NCI-H2196 treated with DMSO at 0.1 percent for 48 hours (cell line): ENCODE measurements at regions not wholly inside any gene's neighbourhood (a gene's known extent, or its start where the extent isn't known, plus 50 kb on each side); places are given as distances from the start of the nearest gene placed in this dataset.

Source experiments
- DNase-seq: peaks from one replicate; lab custom pipeline; 2025; ENCODE audit not compliant: unreplicated experiment; lab: John Stamatoyannopoulos, UW

DNA sequence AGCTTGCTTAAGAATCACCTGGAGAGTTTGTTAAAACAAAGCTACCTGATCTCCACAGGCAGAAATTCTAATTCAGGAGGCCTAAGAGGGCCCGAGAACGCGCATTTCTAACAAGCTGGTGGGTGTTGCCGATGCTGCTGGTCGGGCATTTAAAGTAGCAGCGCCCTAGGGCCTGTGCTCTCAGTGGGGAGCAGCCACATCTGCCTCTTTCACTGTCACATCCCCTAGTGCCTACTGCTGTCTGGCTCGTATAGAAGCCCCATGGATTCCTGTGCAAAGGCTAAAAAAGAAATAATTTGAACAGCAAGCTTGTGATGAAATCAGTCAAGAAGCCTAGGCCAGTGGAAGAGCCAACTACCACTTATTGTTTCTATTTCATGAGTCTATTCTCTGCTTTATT is 126.7 kb upstream of the SMIM21 start:
- no peak for DNase-seq

DNA sequence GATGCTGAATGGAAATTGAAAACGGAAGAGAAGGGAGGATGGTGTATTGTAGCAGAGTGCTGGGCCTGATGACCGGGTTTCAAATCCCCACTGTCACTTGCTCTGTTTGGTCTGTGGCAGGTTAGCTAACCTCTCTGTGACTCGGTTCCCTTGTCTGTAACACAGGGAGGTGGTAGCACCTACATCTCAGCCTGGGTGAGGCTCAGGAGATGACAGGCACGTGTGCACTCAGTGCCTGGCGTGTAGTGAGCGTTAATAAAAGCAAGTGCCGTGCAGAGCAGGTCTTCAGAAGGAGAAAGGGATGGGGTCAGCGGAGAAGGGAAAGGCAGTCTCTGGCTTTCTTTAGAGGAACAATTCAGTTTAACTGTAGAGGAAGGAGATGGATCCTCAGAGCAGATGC is 125.5 kb upstream of the SMIM21 start:
- DNase-seq, result no peak

DNA sequence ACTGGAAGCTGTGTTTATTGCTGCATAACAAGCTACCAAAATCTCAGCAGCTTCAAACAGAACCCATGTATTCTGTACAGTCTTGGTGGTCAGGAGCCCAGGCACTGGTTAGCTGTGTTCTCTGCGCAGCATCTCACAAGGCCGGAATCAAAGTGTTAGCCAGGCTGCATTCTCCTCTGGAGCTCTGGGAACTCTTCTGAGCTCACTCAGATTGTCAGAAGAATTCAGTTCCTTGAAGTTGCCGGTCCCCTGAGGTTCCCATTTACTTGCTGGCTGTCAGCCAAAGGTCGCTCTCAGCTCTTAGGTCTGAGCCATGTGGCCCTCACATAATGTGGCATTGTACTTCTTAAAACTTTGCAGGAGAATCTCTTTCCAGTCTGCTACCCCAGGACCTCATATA is 123.6 kb upstream of the SMIM21 start:
- no peak for DNase-seq

DNA sequence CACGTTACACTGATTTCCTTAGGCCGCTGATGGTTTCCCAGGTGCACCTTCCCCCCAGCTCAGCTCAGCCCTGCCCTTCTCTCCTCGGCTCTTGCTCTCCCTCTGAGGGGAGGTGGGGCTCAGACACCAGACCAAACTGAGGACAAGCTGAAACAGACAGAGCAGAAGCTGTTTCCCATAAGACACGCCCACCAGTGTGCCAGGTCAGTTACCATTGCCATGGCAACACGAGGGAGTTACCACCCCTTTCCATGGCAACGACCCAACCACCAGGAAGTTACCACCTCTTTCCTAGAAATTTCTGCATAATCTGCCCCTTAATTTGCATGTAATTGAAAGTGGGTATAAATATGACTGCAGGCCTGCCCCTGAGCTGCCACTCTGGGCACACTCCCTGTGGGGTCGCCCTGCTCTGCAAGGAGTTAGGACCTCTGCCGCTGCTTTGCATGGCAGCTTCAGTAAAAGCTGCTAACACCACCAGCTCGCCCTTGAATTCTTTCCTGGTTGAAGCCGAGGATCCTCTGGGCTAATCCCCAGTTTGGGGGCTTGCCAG is 120.9 kb upstream of the SMIM21 start:
- DNase-seq, result peak; percentile 29

DNA sequence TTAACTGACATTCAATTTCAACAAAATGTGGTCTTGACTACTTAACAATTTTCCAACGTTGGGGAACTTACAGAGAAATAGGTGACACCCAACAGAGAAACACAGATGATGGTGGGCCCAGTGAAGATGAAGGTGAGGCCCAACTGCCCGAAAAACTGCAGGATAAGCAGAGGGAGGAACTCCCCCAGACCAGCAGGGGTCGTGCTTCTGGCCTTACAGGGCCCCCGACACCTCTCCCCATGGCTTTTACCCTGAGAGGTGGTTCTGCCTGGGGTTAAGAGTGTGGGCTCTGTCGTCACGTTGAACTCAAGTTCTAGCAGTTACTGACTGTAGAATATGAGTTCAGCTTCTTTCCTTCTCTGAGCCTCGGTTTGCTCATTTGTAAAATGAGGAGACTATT is 119.5 kb upstream of the SMIM21 start:
- DNase-seq, result no peak

DNA sequence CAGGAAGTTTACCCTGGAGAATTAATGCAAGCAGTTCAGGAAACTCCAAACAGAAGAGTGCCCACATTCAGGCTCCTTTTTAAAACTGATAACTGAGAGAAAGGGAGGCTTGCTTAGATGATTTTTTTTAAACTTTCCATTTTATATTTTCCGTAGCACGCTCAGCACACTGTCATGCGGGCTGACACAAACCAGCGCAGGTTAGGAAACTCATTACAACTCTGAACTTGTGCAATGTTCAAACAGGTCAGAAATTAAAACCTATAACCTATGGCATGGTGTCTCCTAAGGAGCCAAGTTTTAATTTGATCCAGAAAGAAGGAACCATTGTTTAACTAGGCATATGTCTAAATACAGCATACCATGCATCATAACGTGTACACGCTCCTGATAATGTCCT is 117.7 kb upstream of the SMIM21 start:
- DNase-seq, result no peak

DNA sequence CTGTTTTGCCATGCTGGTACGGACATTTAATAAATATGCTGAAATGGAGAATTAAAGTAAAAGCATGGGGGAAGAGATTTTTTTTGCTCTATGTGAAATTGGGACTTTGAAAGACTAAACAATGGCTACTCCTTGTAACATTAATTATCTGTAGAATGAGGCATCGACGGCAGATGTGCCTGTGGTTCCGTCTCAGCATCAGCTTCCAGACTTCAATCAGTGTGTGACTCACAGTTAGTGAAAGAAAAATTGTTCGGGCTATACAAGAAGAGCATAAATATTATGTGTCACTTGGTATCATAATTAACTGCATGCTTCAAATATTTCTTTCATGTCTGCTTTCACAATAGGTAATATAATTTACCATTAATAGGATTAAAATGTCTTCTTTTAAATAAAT is 117.0 kb upstream of the SMIM21 start:
- DNase-seq, result no peak

DNA sequence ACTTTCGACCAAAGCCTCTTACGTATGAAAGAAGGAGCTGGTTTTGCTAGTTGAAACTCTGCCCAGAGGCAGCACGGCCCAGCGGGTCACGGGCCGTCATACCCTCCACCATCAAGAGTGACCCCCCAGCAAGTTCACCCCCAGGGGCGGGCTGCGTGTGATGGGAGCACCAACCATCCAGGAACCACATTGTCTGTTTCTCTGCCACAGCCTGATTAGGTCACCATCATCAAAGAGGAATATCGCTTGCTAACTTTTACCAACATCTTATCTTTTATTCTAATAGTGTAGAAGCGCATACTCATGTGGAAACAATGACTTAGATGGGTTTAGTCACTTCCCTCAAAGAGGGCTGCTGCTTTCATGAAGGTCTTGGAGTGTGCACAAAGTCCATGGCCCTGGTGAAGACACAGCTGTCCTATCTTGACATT is 116.6 kb upstream of the SMIM21 start:
- no peak for DNase-seq

DNA sequence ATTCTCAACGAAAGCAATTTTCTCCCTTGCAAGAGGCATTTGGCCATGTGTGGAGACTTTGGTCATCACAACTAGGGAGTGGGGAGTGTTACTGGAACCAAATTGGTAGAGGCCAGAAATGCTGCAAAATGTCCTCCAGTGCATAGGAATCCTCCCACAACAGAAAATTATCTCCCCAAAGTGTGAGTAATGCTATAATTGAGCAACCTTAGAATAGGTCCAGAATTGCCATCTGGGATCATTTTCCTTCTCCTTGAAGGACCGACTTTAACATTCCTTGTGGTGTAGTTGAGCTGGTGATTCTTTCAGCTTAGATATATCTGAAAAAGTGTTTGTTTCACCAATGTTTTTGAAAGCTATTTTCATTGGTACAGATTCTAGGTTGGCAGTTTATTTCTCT is 111.2 kb upstream of the SMIM21 start:
- DNase-seq, result no peak

DNA sequence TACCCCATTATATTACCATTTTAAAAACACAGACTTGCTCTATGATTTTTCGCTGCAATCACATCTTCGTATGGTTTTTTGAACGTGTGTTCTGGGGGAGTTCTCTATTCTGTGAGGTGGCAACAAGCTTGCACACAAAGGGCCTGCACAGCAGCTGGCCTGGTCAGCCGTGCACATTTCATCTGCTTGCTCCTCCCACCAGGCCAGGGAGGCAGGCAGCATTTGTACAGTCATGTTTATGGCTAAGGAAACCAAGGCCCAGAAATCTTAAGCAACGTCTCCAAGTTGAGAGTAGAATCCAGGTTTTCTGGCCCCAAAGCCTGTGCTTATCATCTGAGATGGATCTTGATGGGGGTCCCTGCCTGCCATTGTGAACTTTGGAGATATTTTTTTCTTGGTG is 106.4 kb upstream of the SMIM21 start:
- no peak for DNase-seq

DNA sequence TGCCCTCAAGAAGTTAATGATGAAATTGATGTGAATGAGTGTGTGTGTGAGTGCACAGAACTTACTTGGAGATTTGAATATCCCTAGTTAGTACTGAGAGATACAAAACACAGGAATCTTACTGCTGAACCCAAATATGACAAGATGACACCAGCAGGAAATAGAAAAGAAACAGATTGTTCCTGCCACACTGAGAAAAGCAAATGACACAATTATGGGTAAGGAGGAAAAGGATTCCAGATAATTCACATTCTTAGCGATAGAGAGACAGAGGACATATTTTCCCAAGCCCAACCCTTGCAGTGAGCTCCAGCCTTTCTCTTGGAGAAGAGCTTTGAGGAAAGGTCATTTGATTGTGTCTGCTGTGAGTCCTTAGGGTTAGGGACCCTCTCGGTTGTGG is 105.7 kb upstream of the SMIM21 start:
- no peak for DNase-seq

DNA sequence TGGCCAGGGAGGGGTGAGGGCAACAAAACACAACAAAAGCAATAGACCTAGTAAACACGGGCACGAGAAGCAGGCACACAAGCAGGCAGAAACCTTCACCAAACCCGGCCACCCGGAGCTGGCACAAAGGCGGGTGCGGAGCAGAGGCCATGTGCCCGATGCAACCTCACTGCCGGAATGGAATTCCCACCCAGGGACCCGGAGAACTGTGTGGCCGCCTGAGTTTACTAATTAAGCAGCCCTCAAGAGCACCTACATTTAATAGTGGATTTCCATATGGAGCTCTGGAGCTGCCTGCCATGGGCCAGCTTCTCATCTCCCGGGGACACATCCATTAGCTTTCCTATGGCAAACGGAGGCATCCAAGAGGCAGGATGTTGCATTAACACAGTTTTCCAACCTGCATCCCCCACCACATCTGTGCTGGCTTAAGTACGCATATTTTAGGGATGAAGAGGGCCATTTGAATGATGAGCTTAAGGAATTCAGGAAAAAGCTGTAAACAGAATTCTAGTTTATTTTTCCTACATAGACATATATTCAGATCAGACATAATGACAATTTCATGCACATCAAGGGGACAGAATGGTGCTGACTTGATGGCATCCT is 104.5 kb upstream of the SMIM21 start:
- DNase-seq, result no peak

DNA sequence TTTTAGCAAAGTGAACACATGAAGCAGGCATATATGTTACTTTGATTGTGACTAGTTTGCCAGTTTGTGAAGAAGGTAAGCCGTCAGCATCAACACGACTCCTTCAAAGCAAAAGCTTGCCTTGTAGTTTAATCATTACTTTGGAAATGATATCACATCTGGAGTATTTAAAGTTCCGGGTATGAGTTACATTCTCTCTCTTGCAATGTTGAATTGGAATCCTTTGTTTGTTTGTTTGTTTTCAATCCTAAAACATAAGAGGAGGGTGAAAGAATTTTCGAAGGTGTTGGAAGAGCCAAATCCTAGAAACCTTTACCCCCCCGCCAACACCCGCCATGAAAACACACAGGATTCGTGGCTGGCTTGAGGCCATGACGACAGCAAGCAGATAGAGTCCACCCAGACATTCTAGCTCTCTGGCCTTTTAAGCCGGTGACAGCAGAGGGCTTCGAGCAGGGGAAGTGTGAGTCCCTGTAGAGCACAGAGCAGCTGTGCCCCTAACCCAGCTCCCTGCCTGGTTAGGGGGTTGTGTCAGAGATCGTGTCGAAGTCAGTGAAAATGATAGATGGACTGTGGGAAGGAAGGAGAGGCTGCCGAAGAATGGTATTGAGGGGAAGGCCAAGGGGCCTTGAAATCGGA is 103.8 kb upstream of the SMIM21 start:
- DNase-seq, result no peak

DNA sequence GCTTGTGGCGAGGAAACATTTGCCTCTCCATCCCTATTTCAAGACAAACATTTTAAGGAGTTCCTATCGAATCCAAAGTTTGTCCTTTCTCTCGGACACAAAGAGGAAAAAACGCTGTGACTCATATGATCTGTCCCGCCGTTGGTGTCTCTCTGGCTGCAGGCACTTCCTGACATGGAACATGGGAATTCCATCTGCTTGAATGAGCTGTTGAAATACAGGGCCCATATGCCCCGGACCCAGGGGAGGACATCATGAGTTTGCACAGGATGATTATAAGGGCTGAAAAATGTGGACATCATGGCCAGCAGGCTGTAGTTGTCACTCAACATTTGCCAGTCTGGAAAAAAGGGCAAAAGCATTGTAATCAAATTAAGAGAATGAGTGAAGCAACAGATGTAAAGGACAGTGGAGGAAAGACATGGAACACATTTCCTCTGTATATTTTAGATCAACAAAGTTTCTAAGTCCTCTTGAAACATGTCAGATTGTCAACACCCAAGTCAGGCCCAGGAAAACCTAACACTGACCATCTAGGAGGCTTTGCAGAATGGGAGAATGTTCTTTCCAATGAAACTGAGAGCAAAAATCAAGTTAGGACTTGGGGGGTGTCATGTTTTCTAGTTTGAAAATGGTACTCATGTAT is 103.2 kb upstream of the SMIM21 start:
- no peak for DNase-seq

DNA sequence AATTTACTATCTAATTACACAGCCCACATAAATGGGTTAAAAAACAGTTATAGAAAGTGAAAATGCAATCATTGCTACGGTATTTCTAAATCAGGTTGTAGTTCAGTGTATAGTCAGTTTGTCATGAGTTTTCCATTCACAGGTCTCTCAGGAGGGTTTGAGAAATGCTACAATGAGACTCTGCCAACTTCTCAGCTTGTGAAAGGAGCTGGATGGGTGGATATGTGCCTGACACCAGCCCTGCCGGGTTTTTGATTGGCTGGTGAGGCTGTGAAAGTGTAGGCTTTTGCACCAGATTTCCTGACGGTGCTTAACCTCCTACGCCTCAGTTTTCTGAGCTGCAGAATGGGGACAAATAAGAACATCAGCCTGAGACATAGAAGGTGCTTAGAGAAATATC is 102.6 kb upstream of the SMIM21 start:
- no peak for DNase-seq

DNA sequence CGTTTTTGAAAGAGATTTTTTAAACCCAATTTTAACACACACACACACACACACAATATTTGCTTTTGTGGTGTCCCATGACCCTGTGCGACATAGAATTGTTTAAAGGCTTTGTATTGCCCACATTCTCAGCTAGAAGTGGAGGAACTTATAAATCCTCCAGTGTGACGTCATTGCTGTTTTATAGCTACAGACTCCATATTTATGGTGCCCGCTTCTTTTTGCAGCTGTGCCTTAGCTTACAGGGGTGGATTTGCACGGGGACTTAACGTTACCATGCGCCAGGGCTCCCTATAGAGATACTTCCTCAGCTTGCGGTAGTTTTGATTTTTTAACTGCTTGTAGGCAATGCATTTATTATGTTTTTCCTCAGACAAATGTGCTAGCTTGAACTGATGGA is 101.9 kb upstream of the SMIM21 start:
- no peak for DNase-seq

DNA sequence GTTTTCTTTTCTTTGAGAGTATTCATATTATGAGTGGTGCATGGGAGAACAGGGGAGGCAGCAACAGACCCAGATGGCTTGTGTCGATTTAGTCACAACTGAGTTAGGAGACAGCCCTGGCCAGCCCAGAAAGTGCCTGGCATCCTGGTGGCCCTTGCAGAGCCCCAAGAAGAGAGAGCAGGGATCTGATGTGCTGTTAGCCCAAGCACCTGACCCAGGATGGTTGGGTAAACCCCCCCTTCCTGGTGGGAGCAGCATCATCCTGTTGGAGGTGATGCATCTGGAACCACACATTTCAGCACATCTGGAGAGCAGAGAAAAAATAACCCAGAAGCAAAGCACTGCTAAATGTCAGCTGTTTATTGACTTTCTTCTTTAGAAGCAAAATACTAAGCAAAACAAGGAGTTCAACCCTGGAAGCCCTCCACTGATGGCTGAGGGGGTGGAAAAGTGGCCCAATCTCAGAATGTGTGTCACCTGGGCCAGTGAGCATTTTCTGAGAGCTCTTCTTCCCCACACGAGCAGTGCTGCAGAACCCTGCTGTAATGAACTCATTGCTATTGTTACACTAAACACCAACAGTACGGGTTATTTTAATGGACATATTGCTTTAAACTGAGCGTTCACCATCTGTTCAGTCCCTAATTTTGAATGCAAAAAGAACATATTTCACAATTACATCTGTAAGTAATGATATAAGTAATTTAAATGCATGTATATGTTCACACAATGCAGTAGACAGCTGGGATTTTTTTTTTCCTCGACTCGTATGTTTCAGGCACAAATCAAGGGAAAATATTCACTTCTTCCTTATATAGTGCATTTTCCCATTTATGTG is 100.6 kb upstream of the SMIM21 start:
- no peak for DNase-seq

DNA sequence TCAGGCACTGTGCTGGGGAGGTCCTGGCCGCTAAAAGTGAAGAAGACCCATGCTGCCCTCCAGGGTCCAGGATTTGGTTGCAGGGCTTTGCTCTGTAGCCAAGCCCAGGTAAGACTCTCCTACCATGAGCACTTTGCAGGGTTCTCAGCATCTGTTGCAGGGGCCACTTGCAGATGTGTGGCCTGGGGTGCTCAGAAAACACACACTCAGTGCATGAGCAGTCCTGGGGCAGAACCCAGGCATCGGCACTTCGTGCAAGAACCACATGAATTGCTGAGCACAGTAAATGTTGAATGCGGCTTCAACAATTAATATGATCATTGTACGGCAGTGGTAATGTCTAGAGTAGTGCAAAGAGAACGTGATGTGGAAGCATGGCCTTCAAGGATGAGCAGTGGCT is 98.5 kb upstream of the SMIM21 start:
- DNase-seq, result no peak

DNA sequence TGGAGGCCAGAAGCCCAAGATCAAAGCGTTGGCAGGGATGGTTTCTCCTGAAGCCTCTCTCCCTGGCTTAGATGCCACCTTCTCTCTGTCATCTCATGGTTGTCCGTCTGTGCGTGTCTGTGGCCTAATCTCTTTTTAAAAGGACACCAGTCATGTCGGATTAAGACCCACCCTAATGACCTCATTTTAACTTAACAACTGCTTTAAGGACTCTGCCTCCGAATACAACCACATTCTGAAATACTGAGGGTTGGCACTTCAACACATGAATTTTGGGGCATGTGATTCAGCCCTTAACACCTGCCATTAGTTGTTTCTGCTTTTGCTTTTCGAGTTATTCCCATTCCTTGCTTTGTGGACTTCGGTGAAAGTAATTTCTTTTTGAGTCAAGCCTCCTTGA is 97.8 kb upstream of the SMIM21 start:
- no peak for DNase-seq

DNA sequence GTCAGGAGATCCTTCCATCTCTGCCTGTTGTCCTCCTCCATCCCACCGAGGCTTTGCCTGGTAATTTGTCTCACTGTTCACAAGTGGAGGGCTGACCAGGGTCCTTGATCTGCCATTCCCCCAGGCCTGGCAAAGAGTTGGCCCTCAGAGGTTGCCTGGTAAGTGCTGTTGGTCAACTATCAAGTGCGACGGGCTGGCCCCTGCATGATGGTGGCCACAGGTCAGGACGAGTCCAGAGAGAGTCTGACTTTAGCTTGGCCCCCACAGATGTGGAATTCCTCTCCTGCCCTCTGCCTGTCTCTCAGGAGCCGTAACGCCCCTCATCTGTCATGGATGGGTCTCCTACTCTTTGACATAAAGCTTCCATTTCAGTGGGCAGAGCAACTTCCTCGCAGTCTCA is 97.3 kb upstream of the SMIM21 start:
- no peak for DNase-seq

DNA sequence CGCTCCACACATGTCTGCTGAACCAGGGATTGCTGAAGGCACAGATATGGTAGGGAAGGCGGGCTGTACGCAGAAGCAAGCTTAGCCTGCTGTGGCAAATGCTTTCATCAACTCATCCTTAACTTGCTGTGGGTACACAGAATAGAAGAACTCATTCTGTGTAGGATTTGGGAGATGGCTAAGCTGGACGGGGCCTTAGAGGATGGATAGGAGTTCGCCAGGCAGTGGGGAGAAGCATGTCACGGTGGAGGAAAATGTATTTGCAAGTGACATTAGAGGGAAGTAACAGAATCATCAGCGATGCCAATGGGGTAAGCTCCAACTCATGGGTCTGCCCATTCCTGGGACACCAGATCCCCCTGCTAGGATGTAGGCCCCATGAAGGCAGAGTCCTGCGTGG is 96.7 kb upstream of the SMIM21 start:
- DNase-seq, result no peak

DNA sequence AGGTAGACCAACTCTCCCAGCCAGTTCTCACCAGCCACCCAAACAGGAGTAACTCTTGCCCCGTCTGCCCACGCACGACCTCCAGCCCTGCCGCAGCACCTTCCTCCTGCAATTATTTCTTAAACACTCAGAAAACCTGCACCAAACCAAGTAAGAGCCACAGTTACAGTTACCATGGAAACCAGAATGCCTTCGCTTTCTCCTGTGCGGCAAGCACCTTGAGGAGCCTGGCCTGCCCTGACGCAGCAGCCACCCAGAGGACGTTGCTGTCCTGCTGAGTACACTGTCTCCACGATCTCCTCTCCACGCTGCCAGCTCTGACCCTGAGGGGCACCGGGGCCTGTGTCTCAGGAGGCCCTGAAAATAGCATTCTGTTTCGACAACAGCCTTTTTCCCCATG is 94.3 kb upstream of the SMIM21 start:
- no peak for DNase-seq
